H1 (cell line): ENCODE measurements at regions not wholly inside any gene's neighbourhood (a gene's known extent, or its start where the extent isn't known, plus 50 kb on each side); places are given as distances from the start of the nearest gene placed in this dataset.

ENCODE experiments used
- TBP ChIP-seq: IDR thresholded peaks from 2 replicates; pipeline ENCODE4 v1.6.1; 2011; ENCODE audit warnings: low read depth, low read length, improper control_type of control experiment

DNA sequence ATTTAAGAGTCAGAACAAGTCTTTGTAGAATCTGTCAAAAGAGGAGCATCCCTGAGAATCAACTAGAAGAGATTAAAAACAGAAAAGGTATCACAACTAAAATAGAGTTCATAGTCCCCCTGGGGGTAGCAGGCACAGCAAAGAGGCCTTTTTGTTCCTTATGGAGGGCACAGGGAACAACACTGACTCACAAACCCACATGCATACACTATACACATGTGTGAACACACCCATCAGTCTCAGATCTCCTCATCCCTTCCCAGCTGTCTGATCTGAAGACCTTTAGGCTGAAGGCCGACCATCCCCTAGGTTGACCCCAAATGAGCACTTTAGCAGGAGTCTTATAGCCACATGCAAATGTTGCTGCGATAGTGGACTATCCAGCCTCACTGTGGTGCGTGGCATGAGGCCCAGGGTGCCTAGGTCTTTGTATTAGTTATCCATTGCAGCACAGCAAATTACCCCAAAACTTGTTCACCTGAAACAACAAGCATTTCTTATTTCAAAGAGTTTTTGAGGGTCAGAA lies 236.7 kb upstream of the EGLN3 start (continued):
- no peak for TF ChIP-seq TBP
- TF ChIP-seq, all 59 proteins: peak for 0
